ENCODE measurements at regions not wholly inside any gene's neighbourhood (a gene's known extent, or its start where the extent isn't known, plus 50 kb on each side); places are given as distances from the start of the nearest gene placed in this dataset.
"Not testable (repeated sequence)": the region's sequence is repeated elsewhere in the genome, so short reads cannot be mapped to it uniquely, and the experiment has no call there.

GRCh38 chr10:33480417-33480816, 145.9 kb upstream of the NRP1 start:
- not testable (repeated sequence) for DNase-seq (ENCODE audit: low read depth, low spot score)

GRCh38 chr10:33478675-33479125, 144.2 kb upstream of the NRP1 start:
- DNase-seq (ENCODE audit: low read depth, low spot score) = no peak

GRCh38 chr10:33478089-33478674, 143.7 kb upstream of the NRP1 start:
- no peak for DNase-seq (ENCODE audit: low read depth, low spot score)

GRCh38 chr10:33477291-33478088, 143.0 kb upstream of the NRP1 start:
- no peak for DNase-seq (ENCODE audit: low read depth, low spot score)

GRCh38 chr10:33476757-33477273, 142.3 kb upstream of the NRP1 start:
- no peak for DNase-seq (ENCODE audit: low read depth, low spot score)

- no peak for DNase-seq (ENCODE audit: low read depth, low spot score)
Measured at GRCh38 chr10:33473688-33474087, 139.2 kb upstream of the NRP1 start.

GRCh38 chr10:33468006-33468405, 133.5 kb upstream of the NRP1 start:
- not testable (repeated sequence) for DNase-seq (ENCODE audit: low read depth, low spot score)

- no peak for DNase-seq (ENCODE audit: low read depth, low spot score)
Measured at GRCh38 chr10:33465747-33466146, 131.3 kb upstream of the NRP1 start.

- no peak for DNase-seq (ENCODE audit: low read depth, low spot score)
Measured at GRCh38 chr10:33463011-33463410, 128.5 kb upstream of the NRP1 start.

- DNase-seq (ENCODE audit: low read depth, low spot score) = no peak
Measured at GRCh38 chr10:33461295-33461640, 126.8 kb upstream of the NRP1 start.

- no peak for DNase-seq (ENCODE audit: low read depth, low spot score)
Measured at GRCh38 chr10:33460505-33461294, 126.2 kb upstream of the NRP1 start.

- DNase-seq (ENCODE audit: low read depth, low spot score) = no peak
Measured at GRCh38 chr10:33459602-33460001, 125.1 kb upstream of the NRP1 start.

GRCh38 chr10:33455029-33455428, 120.6 kb upstream of the NRP1 start:
- DNase-seq (ENCODE audit: low read depth, low spot score) = no peak

GRCh38 chr10:33454554-33454953, 120.1 kb upstream of the NRP1 start:
- DNase-seq (ENCODE audit: low read depth, low spot score) = no peak

GRCh38 chr10:33453081-33454025, 118.9 kb upstream of the NRP1 start:
- no peak for DNase-seq (ENCODE audit: low read depth, low spot score)

GRCh38 chr10:33448421-33449140, 114.1 kb upstream of the NRP1 start:
- no peak for DNase-seq (ENCODE audit: low read depth, low spot score)

GRCh38 chr10:33441561-33441960, 107.1 kb upstream of the NRP1 start:
- DNase-seq (ENCODE audit: low read depth, low spot score) = no peak

- DNase-seq (ENCODE audit: low read depth, low spot score) = no peak
Measured at GRCh38 chr10:33434933-33435332, 100.5 kb upstream of the NRP1 start.

- no peak for DNase-seq (ENCODE audit: low read depth, low spot score)
Measured at GRCh38 chr10:33428682-33429081, 94.2 kb upstream of the NRP1 start.

GRCh38 chr10:33423154-33423529, 88.7 kb upstream of the NRP1 start:
- DNase-seq (ENCODE audit: low read depth, low spot score) = no peak

All from brain pericyte (primary cell).